Natural killer cell treated with Interleukin-12 subunit alpha and Interleukin-12 subunit beta and Interleukin-15 and Interleukin-18, amount 100 ng/mL, for 72 hours (primary cell): ENCODE measurements at regions not wholly inside any gene's neighbourhood (a gene's known extent, or its start where the extent isn't known, plus 50 kb on each side); places are given as distances from the start of the nearest gene placed in this dataset.

Experiments used
- ATAC-seq, 2 donors: fragments of 150-1000 bp; cut with Tn5 transposase in 1 of 2; sonication (Bioruptor Pico), chemical (Tn5 transposase) in 1 of 2; 2 replicates each; pipeline ENCODE4 v1.10.0; 2021
- DNase-seq: peaks from one replicate; pipeline ENCODE4 v3.0.0; 2022; ENCODE audit warnings: low spot score
- H3K27ac Mint-ChIP-seq, 2 donors: 1 replicate in 1 of 2; 2 replicates in 1 of 2; pipeline ENCODE4 v1.8.0; 2022; ENCODE audit warnings: mixed read lengths in 2 of 2, mild to moderate bottlenecking in 1 of 2, moderate library complexity in 1 of 2
- H3K27me3 Mint-ChIP-seq, 2 donors: 1 replicate in 1 of 2; 2 replicates in 1 of 2; pipeline ENCODE4 v1.8.0; 2022; ENCODE audit warnings: mixed read lengths in 2 of 2
- H3K36me3 Mint-ChIP-seq: one replicate; pipeline ENCODE4 v1.8.0; 2022; ENCODE audit warnings: mixed read lengths
- H3K4me1 Mint-ChIP-seq, 2 donors: 1 replicate in 1 of 2; 2 replicates in 1 of 2; pipeline ENCODE4 v1.8.0; 2022; ENCODE audit warnings: low read depth in 2 of 2, mixed read lengths in 2 of 2, mild to moderate bottlenecking in 1 of 2
- H3K4me3 Mint-ChIP-seq: one replicate; pipeline ENCODE4 v1.8.0; 2022; ENCODE audit warnings: mixed read lengths
- H3K9me3 Mint-ChIP-seq: 2 replicates; pipeline ENCODE4 v1.8.0; 2022; ENCODE audit warnings: mixed read lengths

GRCh38 chr22:48182846-48183805 lies 1420.7 kb downstream of the TBC1D22A start:
- Mint-ChIP-seq H3K9me3 (no peaks in the 10 kb centered on the region), H3K36me3 (no peaks in the 10 kb centered on the region), H3K27ac (no peak overlapping the region), H3K27me3 (peaks cover 0 to 22% of the 10 kb centered on the region in 2 donors), H3K4me1 (peaks cover 22 to 30% of the 10 kb centered on the region in 2 donors), H3K4me3 (no peak overlapping the region)
- DNase-seq (no peak), ATAC-seq (no peak)

- Mint-ChIP-seq H3K27me3 (peaks cover 0 to 25% of the 10 kb centered on the region in 2 donors), H3K9me3 (no peaks in the 10 kb centered on the region), H3K36me3 (no peaks in the 10 kb centered on the region), H3K27ac (no peak overlapping the region), H3K4me3 (no peak overlapping the region), H3K4me1 (peaks cover 18 to 24% of the 10 kb centered on the region in 2 donors)
- no peak for ATAC-seq
- DNase-seq = no peak
Measured at GRCh38 chr22:48182031-48182430, 1419.6 kb downstream of the TBC1D22A start.

DNA sequence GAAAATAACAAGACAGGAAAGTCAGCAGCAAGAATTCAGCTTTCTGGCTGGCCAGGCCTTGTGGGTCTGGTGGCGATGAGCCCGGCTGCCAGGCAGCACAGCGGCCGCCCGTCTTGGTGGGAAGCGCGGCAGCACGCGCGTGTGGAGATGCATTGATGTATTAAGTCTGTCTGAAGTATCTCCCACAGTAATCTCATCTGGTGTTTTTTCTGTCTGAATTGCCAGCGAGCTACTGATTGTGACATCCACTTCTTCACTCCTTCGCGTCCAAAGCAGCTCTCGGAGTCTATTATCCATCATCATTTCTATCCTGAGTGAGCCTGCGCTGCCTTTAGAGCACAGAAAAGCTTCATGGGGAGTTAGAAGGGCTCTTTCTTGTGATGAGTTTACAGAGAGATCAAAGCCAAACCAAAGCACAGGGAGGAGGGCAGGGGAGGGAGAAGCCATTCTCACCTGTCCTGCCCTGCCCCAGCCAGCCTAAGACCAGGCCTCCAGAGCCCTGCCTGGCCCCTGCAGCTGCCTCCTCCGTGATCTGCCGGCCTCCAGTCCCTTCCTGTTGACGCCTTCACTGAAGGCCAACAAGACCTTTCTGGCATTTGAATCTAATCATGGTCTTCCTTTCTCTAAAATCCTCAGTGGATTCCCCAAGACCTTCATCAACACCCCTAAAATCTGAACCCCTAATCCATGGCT lies 1419.0 kb downstream of the TBC1D22A start:
- ATAC-seq = no peak
- no peak for DNase-seq
- no peaks in the 10 kb centered on the region for H3K9me3 Mint-ChIP-seq

GRCh38 chr22:48180631-48181030 lies 1418.2 kb downstream of the TBC1D22A start:
- Mint-ChIP-seq H3K4me1 (peaks cover 12 to 17% of the 10 kb centered on the region in 2 donors), H3K4me3 (no peak overlapping the region), H3K27me3 (peaks cover 0 to 25% of the 10 kb centered on the region in 2 donors), H3K36me3 (no peaks in the 10 kb centered on the region), H3K9me3 (no peaks in the 10 kb centered on the region), H3K27ac (no peak overlapping the region)
- ATAC-seq (no peak), DNase-seq (no peak)

More for the DNA sequence above, 1419.0 kb downstream of the TBC1D22A start:
- H3K4me3 Mint-ChIP-seq = no peak overlapping the region
- peaks cover 18 to 24% of the 10 kb centered on the region in 2 donors for H3K4me1 Mint-ChIP-seq
- H3K27ac Mint-ChIP-seq = no peak overlapping the region
- no peaks in the 10 kb centered on the region for H3K36me3 Mint-ChIP-seq
- peaks cover 0 to 25% of the 10 kb centered on the region in 2 donors for H3K27me3 Mint-ChIP-seq

GRCh38 chr22:48179571-48180546 lies 1417.4 kb downstream of the TBC1D22A start:
- Mint-ChIP-seq H3K4me1 (peaks cover 4 to 9% of the 10 kb centered on the region in 2 donors), H3K9me3 (no peaks in the 10 kb centered on the region), H3K4me3 (no peak overlapping the region), H3K27me3 (peaks cover 6 to 29% of the 10 kb centered on the region in 2 donors), H3K36me3 (no peaks in the 10 kb centered on the region), H3K27ac (no peak overlapping the region)
- ATAC-seq (no peak), DNase-seq (no peak)

DNA sequence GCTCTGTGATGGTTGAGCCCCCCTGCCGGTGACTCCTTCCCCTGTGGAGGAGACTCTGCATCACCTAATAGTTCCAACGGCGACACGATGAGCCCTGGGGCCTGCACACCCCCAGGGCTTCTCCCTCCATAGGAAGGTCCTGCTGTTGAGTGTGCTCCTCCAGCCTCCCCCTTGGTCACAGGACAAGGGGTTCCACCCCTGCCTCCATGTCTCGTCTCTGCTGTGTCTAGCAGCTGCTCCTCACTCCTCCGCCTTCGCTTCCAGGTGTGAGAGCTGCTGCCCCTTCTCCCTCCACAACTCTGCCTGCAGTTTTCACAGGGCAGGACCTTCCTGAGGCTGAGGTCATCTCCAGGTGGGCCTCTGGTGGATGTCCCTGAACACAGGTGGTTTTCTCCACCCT lies 1416.1 kb downstream of the TBC1D22A start:
- ATAC-seq (no peak), DNase-seq (no peak)
- H3K36me3 Mint-ChIP-seq = no peaks in the 10 kb centered on the region
- H3K9me3 Mint-ChIP-seq = no peaks in the 10 kb centered on the region
- no peak overlapping the region for H3K4me3 Mint-ChIP-seq
- H3K4me1 Mint-ChIP-seq = peaks cover 0 to 1% of the 10 kb centered on the region in 2 donors
- no peak overlapping the region for H3K27ac Mint-ChIP-seq
- H3K27me3 Mint-ChIP-seq = peaks cover 7 to 19% of the 10 kb centered on the region in 2 donors

DNA sequence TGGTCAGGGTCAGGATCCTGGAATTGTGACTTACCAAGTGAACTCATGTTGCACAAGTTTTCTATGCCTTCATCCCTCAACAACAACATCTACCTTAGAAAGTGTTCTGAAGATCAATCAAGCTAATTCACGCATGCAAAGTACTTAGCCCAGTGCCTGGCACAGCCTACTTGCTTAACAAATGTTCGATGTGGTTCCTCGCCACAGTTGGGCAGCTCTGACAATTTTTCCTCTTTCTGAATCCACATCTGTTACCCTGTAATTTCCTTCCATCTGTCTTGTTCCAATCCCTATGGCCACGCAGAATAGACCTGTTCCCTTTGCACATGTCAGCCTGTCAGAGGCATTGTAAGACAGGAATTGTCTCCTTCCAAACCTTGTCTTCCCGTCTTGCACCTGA lies 1415.2 kb downstream of the TBC1D22A start:
- no peak for DNase-seq
- H3K4me1 Mint-ChIP-seq = no peaks in the 10 kb centered on the region
- H3K27me3 Mint-ChIP-seq = peaks cover 7 to 19% of the 10 kb centered on the region in 2 donors
- no peak for ATAC-seq
- H3K27ac Mint-ChIP-seq = no peak overlapping the region
- no peaks in the 10 kb centered on the region for H3K36me3 Mint-ChIP-seq
- no peaks in the 10 kb centered on the region for H3K9me3 Mint-ChIP-seq
- H3K4me3 Mint-ChIP-seq = no peak overlapping the region

DNA sequence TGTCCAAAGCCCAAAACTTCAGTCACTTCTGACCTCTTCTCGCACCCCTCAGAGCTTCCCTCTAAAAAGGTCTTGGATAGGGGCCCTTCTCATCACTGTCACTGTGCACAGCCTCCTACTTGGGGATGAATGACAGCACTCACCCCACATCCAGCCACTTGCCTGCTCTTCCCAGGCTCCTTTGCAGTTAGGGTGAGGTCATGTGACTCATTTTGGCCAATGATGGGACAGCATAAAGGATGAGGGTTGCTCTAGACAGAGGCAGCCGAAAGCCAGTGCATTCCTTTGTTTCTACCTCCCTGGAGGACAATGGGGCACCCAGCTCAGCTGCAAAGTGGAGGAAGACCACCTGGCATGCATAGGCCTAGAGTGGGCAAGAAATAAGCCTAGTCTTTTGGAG lies 1413.3 kb downstream of the TBC1D22A start:
- no peak overlapping the region for H3K27ac Mint-ChIP-seq

GRCh38 chr22:48173773-48174160 lies 1411.3 kb downstream of the TBC1D22A start:
- Mint-ChIP-seq H3K9me3 (no peaks in the 10 kb centered on the region), H3K36me3 (no peaks in the 10 kb centered on the region), H3K4me1 (no peaks in the 10 kb centered on the region), H3K27ac (no peak overlapping the region), H3K27me3 (peaks cover 19 to 26% of the 10 kb centered on the region in 2 donors), H3K4me3 (no peak overlapping the region)
- no peak for DNase-seq
- ATAC-seq = no peak

More for the DNA sequence above, 1413.3 kb downstream of the TBC1D22A start:
- no peaks in the 10 kb centered on the region for H3K9me3 Mint-ChIP-seq
- no peak for ATAC-seq
- no peaks in the 10 kb centered on the region for H3K36me3 Mint-ChIP-seq
- DNase-seq = no peak
- no peaks in the 10 kb centered on the region for H3K4me1 Mint-ChIP-seq
- H3K27me3 Mint-ChIP-seq = peaks cover 10 to 15% of the 10 kb centered on the region in 2 donors
- H3K4me3 Mint-ChIP-seq = no peak overlapping the region

GRCh38 chr22:48173061-48173772 lies 1410.8 kb downstream of the TBC1D22A start:
- H3K27me3 Mint-ChIP-seq = peaks cover 19 to 30% of the 10 kb centered on the region in 2 donors
- H3K36me3 Mint-ChIP-seq = no peaks in the 10 kb centered on the region
- H3K27ac Mint-ChIP-seq = no peak overlapping the region
- DNase-seq (no peak), ATAC-seq (no peak)
- no peaks in the 10 kb centered on the region for H3K9me3 Mint-ChIP-seq
- no peak overlapping the region for H3K4me3 Mint-ChIP-seq
- H3K4me1 Mint-ChIP-seq = no peaks in the 10 kb centered on the region

- ATAC-seq (no peak), DNase-seq (no peak)
- peaks cover 18 to 34% of the 10 kb centered on the region in 2 donors for H3K27me3 Mint-ChIP-seq
- H3K4me1 Mint-ChIP-seq = no peaks in the 10 kb centered on the region
- no peak overlapping the region for H3K4me3 Mint-ChIP-seq
- H3K36me3 Mint-ChIP-seq = no peaks in the 10 kb centered on the region
- no peaks in the 10 kb centered on the region for H3K9me3 Mint-ChIP-seq
- H3K27ac Mint-ChIP-seq = no peak overlapping the region
Measured at GRCh38 chr22:48171271-48171691, 1408.8 kb downstream of the TBC1D22A start.

DNA sequence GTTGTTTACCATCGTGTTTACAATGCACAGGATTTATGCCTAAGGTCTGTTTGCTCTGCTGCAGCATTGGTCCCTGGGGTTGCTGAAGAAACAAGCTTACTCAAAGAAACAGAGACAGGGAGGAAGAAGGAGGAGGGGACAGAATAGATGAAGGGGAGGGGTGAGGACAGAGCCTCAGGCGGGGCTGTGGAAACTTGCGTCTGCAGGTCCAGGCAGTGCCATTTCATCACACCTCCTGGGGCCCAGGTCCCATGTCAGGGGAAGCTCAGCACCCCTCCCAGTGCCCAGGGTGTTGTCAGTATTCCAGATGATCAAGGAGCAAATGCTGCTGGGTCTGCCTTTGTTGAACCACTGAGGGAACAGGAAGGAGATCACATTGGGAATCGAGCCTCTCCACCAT lies 1406.8 kb downstream of the TBC1D22A start:
- H3K27ac Mint-ChIP-seq = no peak overlapping the region
- no peaks in the 10 kb centered on the region for H3K9me3 Mint-ChIP-seq
- no peaks in the 10 kb centered on the region for H3K4me1 Mint-ChIP-seq
- H3K4me3 Mint-ChIP-seq = no peak overlapping the region
- peaks cover 21 to 34% of the 10 kb centered on the region in 2 donors for H3K27me3 Mint-ChIP-seq
- no peaks in the 10 kb centered on the region for H3K36me3 Mint-ChIP-seq
- ATAC-seq = no peak
- DNase-seq = no peak

DNA sequence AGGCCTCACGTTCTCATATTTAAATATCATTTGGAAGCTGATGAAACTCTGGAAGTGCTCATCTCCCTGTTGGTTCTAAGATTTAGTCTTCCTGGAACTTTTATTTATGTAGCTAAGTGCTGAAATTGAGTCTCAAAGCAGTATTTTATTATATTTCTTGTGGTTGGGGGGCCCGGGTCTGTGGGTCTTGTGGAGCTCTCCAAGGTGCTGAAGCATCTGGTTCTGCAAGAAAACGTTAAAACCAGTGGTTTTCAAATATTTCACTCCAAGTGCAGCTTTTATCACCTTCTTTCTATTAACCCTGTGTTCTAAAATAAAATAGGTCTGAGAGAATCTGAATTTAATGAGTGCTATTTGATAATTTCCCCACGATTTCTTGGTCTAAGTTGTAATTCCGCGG lies 1404.8 kb downstream of the TBC1D22A start:
- Mint-ChIP-seq H3K36me3 (no peaks in the 10 kb centered on the region), H3K9me3 (no peaks in the 10 kb centered on the region), H3K4me3 (no peak overlapping the region), H3K27ac (no peak overlapping the region), H3K4me1 (no peaks in the 10 kb centered on the region), H3K27me3 (peaks cover 21 to 34% of the 10 kb centered on the region in 2 donors)
- ATAC-seq = no peak
- DNase-seq = no peak
